Retinal pigment epithelial cell (primary cell): ENCODE measurements at regions not wholly inside any gene's neighbourhood (a gene's known extent, or its start where the extent isn't known, plus 50 kb on each side); places are given as distances from the start of the nearest gene placed in this dataset.

Experiments used
- DNase-seq: peaks from one replicate; pipeline ENCODE4 v3.0.0-alpha.2; 2010; ENCODE audit warnings: low read depth
- H3K4me3 ChIP-seq: 2 replicates; pipeline ENCODE4 v1.5.1; 2011; ENCODE audit warnings: mild to moderate bottlenecking, low read length, control low read depth, moderate library complexity
- TF ChIP-seq, protein P1 (sequence below): conservative IDR thresholded peaks from 2 replicates; pipeline ENCODE4 v1.5.1; 2011; ENCODE audit warnings: low read depth, low read length, control low read depth, inconsistent platforms

DNA sequence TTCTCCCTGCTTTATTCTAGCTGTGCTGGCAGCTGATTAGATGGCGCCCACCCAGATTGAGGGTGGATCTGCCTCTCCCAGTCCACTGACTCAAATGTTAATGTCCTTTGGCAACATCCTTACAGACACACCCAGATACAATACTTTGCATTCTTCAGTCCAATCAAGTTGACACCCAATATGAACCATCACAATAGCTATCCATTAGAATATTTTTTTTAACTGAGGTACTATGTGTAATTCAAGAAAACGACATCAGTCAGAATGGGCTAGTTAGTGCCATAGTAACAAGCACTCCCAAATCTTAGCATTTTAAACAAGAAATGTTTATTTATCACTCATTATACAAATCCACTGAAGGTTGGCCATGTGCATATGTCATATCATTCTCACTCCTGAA lies 723.1 kb downstream of the NR2F2 start:
- no peak overlapping the region for H3K4me3 ChIP-seq
- TF ChIP-seq, protein P1, sequence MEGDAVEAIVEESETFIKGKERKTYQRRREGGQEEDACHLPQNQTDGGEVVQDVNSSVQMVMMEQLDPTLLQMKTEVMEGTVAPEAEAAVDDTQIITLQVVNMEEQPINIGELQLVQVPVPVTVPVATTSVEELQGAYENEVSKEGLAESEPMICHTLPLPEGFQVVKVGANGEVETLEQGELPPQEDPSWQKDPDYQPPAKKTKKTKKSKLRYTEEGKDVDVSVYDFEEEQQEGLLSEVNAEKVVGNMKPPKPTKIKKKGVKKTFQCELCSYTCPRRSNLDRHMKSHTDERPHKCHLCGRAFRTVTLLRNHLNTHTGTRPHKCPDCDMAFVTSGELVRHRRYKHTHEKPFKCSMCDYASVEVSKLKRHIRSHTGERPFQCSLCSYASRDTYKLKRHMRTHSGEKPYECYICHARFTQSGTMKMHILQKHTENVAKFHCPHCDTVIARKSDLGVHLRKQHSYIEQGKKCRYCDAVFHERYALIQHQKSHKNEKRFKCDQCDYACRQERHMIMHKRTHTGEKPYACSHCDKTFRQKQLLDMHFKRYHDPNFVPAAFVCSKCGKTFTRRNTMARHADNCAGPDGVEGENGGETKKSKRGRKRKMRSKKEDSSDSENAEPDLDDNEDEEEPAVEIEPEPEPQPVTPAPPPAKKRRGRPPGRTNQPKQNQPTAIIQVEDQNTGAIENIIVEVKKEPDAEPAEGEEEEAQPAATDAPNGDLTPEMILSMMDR: no peak
- no peak for DNase-seq

DNA sequence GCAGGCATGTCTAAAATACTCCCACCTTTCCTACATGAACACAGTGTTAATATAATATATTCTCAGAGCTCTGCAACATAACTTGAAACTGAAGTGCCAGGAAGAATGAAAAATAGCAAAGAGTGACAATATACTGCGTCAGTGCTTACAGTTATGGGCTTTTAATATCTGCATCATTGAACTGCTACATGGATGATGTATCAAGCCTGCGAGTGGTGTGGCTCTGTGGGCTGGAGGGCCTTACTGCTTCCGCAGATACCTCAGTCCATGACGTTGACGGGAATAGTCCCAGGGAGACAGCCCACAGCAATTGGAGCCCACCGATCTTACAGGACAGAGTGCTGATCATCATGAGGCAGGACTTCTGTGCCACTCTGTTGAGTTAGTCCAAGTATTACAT lies 727.0 kb downstream of the NR2F2 start:
- no peak overlapping the region for H3K4me3 ChIP-seq
- no peak for DNase-seq
- TF ChIP-seq, protein P1: no peak

DNA sequence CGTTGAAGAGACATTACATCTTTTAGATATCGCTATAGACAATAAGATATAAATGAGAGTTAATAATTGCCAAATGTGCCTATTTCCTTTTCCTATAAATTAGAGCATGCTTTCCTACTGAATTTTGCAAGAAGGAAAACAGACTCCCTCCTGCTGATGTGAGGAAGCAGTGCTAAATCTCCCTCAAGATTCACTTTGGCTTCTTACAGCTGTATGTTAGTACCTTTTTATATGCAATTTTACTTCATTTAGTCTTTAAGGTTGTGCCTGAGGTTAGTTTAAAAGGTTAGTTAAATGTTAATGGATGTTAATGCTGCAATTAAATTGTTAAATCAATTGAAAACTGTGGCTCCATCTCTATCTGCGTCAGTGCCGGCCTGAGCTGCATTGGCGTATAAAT lies 728.8 kb downstream of the NR2F2 start:
- no peak overlapping the region for H3K4me3 ChIP-seq
- DNase-seq: no peak
- TF ChIP-seq, protein P1: no peak

DNA sequence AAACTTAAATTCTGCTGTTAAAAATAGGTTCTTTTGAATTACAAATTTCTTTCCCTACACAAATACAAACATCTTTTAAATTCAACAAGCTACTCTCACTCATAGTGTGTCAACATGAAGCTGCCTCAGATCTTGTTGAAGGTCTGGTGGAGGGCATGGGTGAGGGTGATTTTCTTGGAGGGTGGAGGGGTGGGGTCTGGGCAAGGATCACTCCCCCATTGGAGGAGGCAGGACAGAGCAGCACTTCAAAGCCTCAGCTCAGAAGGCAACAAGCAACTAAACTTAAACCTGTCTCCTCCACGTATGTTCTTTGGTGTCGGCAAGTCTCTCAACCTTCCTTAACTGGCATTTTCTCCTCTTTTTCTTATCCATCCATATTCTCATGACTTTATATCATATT lies 730.9 kb downstream of the NR2F2 start:
- TF ChIP-seq, protein P1: no peak
- DNase-seq: no peak
- no peak overlapping the region for H3K4me3 ChIP-seq

DNA sequence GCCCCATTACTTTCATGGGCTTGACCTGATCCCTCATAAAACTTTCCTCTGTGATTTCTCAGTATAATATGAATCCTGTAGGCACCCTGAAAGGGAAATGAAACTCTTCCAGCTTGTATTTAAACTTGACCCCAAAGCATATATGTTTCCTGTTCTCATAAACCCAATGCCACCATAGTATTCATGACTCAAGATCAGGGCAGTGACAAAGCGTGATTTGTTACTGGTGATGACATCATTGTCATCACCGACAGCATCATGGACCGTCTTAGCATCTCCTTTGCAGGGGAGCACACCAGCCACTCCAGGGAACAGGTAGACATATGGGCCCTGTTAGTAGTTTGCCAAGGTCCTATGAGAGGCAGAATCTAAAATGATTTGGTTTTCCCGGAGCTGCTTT lies 741.2 kb downstream of the NR2F2 start:
- no peak for DNase-seq
- no peak overlapping the region for H3K4me3 ChIP-seq
- TF ChIP-seq, protein P1: no peak

DNA sequence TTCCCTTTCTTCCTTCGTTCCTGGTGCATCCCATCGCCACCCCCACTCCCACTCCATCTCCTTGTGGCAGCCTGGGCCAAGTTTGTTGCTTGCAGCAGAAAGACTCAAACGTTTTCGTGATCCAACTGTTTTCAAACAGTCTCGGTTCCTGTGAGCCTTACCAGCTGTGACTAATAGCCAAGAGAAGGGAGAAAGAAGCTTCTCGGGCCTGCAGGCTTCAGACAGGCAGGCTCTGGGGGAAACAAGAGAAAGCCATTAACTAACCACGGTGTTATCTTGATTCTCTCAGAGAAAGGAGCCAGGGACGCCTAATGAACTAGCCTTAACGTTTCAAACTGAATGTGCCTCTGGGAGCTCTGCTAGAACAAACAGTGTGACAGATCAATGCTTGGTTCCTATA lies 742.0 kb downstream of the NR2F2 start:
- TF ChIP-seq, protein P1: no peak
- H3K4me3 ChIP-seq: no peak overlapping the region
- DNase-seq: no peak

DNA sequence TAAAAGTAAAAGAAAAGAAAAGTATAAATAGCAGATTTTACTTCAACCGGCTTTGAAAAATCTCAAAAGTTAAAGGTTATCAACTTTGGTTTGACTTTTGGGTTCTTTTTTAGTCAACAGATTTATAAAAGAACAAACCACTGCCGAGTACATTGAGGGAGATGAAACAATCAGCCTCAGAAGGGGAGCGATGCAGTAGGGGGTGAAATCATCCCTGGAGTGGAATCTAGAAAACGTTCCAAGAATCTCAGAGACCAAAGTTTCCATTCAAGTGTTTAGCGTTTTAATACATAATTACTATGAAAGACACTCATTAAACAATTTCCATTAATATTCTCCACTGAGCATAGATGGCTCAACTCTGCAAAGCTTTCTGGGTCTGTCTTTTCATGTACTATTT lies 745.5 kb downstream of the NR2F2 start:
- no peak overlapping the region for H3K4me3 ChIP-seq
- no peak for DNase-seq
- TF ChIP-seq, protein P1: no peak
